Heart left ventricle (tissue), 16 donors: ENCODE measurements at regions not wholly inside any gene's neighbourhood (a gene's known extent, or its start where the extent isn't known, plus 50 kb on each side); places are given as distances from the start of the nearest gene placed in this dataset.
"Not testable (repeated sequence)": the region's sequence is repeated elsewhere in the genome, so short reads cannot be mapped to it uniquely, and the experiment has no call there.

Experiments
- ATAC-seq, 4 donors: fragments of 200-7000 bp; cut with Tn5 transposase; one replicate each; pipeline ENCODE4 v1.9.1; 2020 to 2022; ENCODE audit warnings: moderate library complexity in 4 of 4, mild to moderate bottlenecking in 3 of 4, moderate number of reproducible peaks in 1 of 4
- DNase-seq, 5 donors: peaks; one replicate each; pipeline ENCODE4 v3.0.0-alpha.2; 2020
- H3K27ac ChIP-seq, 12 donors: fragments of 200-600 bp; sonication (generic) in 4 of 12; one replicate each; pipeline versions ENCODE4 v1.5.0 to v1.8.0; 2016 to 2022; ENCODE audit warnings: mild to moderate bottlenecking in 2 of 12
- H3K27me3 ChIP-seq, 9 donors: fragments of 200-600 bp; sonication (generic) in 2 of 9; one replicate each; pipeline versions ENCODE4 v1.5.1 to v1.8.0; 2016 to 2022; ENCODE audit warnings: mild to moderate bottlenecking in 3 of 9
- H3K36me3 ChIP-seq, 9 donors: fragments of 200-600 bp; sonication (generic) in 2 of 9; one replicate each; pipeline versions ENCODE4 v1.5.0 to v1.8.0; 2018 to 2022; ENCODE audit warnings: mild to moderate bottlenecking in 2 of 9
- H3K4me1 ChIP-seq, 12 donors: fragments of 200-600 bp; sonication (generic) in 4 of 12; one replicate each; pipeline versions ENCODE4 v1.5.0 to v1.8.0; 2016 to 2022; ENCODE audit warnings: mild to moderate bottlenecking in 3 of 12
- H3K4me3 ChIP-seq, 12 donors: fragments of 200-600 bp; sonication (generic) in 4 of 12; one replicate each; pipeline versions ENCODE4 v1.5.0 to v1.8.0; 2017 to 2022; ENCODE audit warnings: mild to moderate bottlenecking in 9 of 12, moderate library complexity in 4 of 12
- H3K9me3 ChIP-seq, 12 donors: fragments of 200-600 bp; sonication (generic) in 4 of 12; one replicate each; pipeline versions ENCODE4 v1.5.0 to v1.8.0; 2016 to 2022; ENCODE audit warnings: mild to moderate bottlenecking in 1 of 12
- POLR2A ChIP-seq, 2 donors: fragments of 450-650 bp; IDR thresholded peaks; one replicate each; pipeline ENCODE4 v1.6.1; 2017; ENCODE audit warnings: antibody characterized with exemption in 2 of 2, mild to moderate bottlenecking in 2 of 2, moderate library complexity in 2 of 2
- WGBS, 4 donors: extraction: QIAGEN DNeasy Blood & Tissue Kit in 2 of 4; methylation state at CpG; one replicate each; pipeline versions ENCODE4 v1.1.5 to v1.1.7; 2013 to 2018; 5-methylcytosine and 5-hydroxymethylcytosine counted together
- intact Hi-C, 10 donors: fragments of 100-400 bp; cut with DNase I; formaldehyde crosslinking; loops; one replicate each; pipeline versions ENCODE4 v1.11.1 to v1.14.2; 2022
- TF ChIP-seq, protein P1 (sequence below), 12 donors: fragments of 200-600 bp; sonication (generic) in 4 of 12; IDR thresholded peaks; one replicate each; pipeline versions ENCODE4 v1.5.0 to v1.8.0; 2018 to 2022; ENCODE audit warnings: antibody characterized with exemption in 12 of 12, mild to moderate bottlenecking in 5 of 12
- donor health status: ischemic (EF 13 %, LVEDD 7.1; RV severe dilation, severe dysfunction).
- donor health status: healthy with polysubstance abuse.
- donor health status: DM: no; HTN: yes; CAD: no.
- donor health status: DM: no; HTN: no; CAD: no.
- donor health status: ischemic (EF 25% LVEDD 6.9; RV normal size, moderate dysfunction).
- donor health status: ischemic (EF 25% LVEDD 5.7; RV mildly dilated, moderate dysfunction).
- donor health status: healthy.
- donor health status: DM: yes; HTN: yes; CAD: no.
- donor health status: ischemic (EF 35%, LVEDD 5.7; RV mildly dilated, moderate dysfunction).
- donor health status: nonischemic (EF 11% LVEDD 7.7; RV severe dilation, severe dysfunction).
- donor health status: DM: yes; HTN: yes; CAD: no.
- donor health status: PGD.
- donor health status: ischemic (EF 29% LVEDD 5.4; RV normal size, mild dysfunction).
- donor health status: nonischemic (EF 23%, LVEDD 6.1; RV moderate dilation, normal function).

DNA sequence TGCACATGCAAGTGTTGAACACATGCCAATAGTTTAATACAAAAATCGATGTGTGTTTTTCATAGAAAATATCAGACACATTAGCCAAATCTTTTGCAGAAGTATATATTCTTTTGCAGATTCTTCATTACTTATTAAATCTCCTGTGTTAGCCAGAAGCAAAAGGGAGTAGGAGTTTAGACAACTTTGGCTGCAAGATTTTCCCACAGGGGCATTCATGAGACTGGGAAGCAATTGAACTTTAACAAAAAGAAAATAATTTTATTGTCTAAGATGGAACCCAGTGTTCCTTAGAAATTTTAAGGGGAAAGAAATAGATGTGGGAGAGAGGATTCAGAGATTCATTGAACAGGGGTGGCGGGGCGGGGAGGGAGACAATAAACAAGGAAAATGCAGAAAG, 1336.0 kb downstream of the GATA3 start:
- 78 to 88% (median 82%) methylated on average over 3 of the region's 3 CpGs for WGBS, 4 donors
- intact Hi-C loops = no loop called here
- H3K27ac ChIP-seq = no peak overlapping the region
- H3K36me3 ChIP-seq = no peaks in the 10 kb centered on the region
- DNase-seq (no peak), ATAC-seq (no peak)
- no peak for TF ChIP-seq POLR2A (IDR thresholded peaks at IDR 0.05)
- TF ChIP-seq, protein P1, sequence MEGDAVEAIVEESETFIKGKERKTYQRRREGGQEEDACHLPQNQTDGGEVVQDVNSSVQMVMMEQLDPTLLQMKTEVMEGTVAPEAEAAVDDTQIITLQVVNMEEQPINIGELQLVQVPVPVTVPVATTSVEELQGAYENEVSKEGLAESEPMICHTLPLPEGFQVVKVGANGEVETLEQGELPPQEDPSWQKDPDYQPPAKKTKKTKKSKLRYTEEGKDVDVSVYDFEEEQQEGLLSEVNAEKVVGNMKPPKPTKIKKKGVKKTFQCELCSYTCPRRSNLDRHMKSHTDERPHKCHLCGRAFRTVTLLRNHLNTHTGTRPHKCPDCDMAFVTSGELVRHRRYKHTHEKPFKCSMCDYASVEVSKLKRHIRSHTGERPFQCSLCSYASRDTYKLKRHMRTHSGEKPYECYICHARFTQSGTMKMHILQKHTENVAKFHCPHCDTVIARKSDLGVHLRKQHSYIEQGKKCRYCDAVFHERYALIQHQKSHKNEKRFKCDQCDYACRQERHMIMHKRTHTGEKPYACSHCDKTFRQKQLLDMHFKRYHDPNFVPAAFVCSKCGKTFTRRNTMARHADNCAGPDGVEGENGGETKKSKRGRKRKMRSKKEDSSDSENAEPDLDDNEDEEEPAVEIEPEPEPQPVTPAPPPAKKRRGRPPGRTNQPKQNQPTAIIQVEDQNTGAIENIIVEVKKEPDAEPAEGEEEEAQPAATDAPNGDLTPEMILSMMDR (IDR thresholded peaks at IDR 0.05) = no peak
- H3K4me1 ChIP-seq = no peaks in the 10 kb centered on the region
- H3K27me3 ChIP-seq = no peaks in the 10 kb centered on the region
- H3K9me3 ChIP-seq = no peaks in the 10 kb centered on the region
- H3K4me3 ChIP-seq = no peak overlapping the region

DNA sequence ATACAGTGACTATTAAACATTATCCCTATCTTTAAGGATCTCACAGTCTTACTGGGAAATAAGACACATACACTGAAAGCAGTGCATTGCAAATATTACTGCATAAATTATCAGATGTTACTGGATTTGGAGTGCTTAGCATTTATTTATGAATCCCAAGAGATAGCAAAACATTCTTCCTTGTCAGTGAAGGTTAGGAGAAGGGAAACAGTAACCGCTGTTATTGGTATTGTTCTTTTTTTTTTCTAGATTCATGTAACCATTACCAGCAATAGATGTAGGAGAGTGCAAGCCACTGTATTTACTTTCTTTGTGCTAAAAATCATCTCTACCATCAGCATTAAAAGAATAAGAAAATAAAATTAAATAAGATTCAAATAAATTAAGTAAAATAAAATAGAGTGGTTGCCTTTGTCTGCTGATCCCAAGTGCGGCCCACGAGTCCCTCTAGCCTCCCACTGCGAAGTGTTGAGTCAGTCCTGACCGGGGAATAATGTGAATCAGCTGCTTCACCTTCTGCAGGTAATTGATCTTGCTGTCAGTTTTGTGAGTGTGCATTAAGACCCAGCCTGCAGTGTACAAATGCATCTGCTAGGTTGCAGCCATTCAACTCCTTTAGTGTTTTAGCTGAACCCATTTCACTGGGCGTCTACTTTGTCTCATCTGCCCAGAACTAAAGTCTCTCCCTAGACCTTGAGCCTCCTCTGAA, 1344.9 kb downstream of the GATA3 start:
- no peak for TF ChIP-seq POLR2A (IDR thresholded peaks at IDR 0.05)
- TF ChIP-seq, protein P1 (IDR thresholded peaks at IDR 0.05) = no peak
- intact Hi-C loops = no loop called here
- H3K4me1 ChIP-seq = no peaks in the 10 kb centered on the region
- no peak overlapping the region for H3K27ac ChIP-seq
- H3K9me3 ChIP-seq = no peaks in the 10 kb centered on the region
- no peaks in the 10 kb centered on the region for H3K36me3 ChIP-seq
- H3K27me3 ChIP-seq = no peaks in the 10 kb centered on the region
- no peak for DNase-seq
- 81 to 86% (median 85%) methylated on average over 6 of the region's 6 CpGs for WGBS, 4 donors
- ATAC-seq = no peak
- no peak overlapping the region for H3K4me3 ChIP-seq

DNA sequence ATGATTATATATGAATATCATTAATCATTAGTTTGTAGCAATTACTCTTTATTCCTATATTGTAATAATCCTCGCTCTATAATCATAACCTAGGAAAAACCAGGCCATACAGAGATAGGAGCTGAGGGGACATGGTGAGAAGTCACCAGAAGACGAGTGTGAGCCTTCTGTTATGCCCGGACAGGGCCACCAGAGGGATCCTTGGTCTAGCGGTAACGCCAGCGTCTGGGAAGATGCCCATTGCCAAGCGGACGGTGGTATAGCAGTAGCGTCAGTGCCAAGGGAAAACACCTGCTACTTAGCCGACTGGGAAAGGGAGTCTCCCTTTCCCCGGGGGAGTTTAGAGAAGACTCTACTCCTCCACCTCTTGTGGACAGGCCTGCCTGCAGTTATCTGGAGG, 1347.6 kb downstream of the GATA3 start:
- H3K27me3 ChIP-seq, H3K9me3 ChIP-seq: not testable (repeated sequence)
- WGBS, 4 donors = 83 to 93% (median 87%) methylated on average over 11 of the region's 11 CpGs

DNA sequence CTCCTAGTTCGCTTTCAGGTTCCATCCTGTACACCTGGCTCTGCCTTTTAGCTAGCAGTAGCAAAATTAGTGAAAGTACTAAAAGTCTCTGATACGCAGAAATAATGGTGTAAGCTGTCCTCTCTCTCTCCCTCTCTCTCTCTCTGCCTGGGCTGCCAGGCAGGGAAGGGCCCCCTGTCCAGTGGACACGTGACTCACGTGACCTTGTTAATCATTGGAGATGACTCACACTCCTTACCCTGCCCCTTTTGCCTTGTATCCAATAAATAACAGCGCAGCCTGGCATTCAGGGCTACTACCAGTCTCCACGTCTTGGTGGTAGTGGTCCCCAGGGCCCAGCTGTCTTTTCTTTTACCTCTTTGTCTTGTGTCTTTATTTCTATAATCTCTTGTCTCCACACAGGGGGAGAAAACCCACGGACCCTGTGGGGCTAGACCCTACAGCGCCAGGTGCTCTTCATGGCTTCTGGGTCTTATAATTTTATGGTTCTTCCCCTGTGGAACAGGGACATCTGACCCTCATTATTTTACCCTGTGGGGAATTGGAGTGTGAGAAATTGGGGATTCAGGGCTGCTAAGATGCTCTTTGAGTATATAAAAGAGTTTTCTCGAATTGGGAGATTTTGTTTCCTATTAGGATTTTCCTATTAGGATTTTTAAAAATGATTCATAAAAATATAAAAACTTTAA, 1348.2 kb downstream of the GATA3 start:
- intact Hi-C loops, H3K36me3 ChIP-seq: not testable (repeated sequence)

More for the DNA sequence above, 1347.6 kb downstream of the GATA3 start:
- H3K4me1 ChIP-seq, H3K27ac ChIP-seq, H3K4me3 ChIP-seq, ATAC-seq, DNase-seq, H3K36me3 ChIP-seq, intact Hi-C loops: not testable (repeated sequence)

DNA sequence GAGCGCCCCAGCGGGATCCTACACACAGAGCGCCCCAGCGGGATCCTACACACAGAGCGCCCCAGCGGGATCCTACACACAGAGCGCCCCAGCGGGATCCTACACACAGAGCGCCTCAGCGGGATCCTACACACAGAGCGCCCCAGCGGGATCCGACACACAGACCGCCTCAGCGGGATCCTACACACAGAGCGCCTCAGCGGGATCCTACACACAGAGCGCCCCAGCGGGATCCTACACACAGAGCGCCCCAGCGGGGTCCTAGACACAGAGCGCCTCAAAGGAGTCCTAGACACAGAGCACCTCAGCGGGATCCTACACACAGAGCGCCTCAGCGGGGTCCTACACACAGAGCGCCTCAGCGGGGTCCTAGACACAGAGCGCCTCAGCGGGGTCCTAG, 1352.7 kb downstream of the GATA3 start:
- H3K36me3 ChIP-seq, H3K4me1 ChIP-seq, DNase-seq, ATAC-seq, H3K27me3 ChIP-seq, H3K4me3 ChIP-seq, H3K27ac ChIP-seq, H3K9me3 ChIP-seq, intact Hi-C loops: not testable (repeated sequence)
- 90 to 96% (median 95%) methylated on average over 25 to 29 of the region's 29 CpGs for WGBS, 4 donors

More for the DNA sequence above, 1348.2 kb downstream of the GATA3 start:
- DNase-seq, H3K9me3 ChIP-seq, H3K4me3 ChIP-seq, H3K4me1 ChIP-seq, ATAC-seq, H3K27me3 ChIP-seq, H3K27ac ChIP-seq: not testable (repeated sequence)
- WGBS, 4 donors = 74 to 80% (median 76%) methylated on average over 9 of the region's 9 CpGs
